ENCODE measurements at regions not wholly inside any gene's neighbourhood (a gene's known extent, or its start where the extent isn't known, plus 50 kb on each side); places are given as distances from the start of the nearest gene placed in this dataset.

DNA sequence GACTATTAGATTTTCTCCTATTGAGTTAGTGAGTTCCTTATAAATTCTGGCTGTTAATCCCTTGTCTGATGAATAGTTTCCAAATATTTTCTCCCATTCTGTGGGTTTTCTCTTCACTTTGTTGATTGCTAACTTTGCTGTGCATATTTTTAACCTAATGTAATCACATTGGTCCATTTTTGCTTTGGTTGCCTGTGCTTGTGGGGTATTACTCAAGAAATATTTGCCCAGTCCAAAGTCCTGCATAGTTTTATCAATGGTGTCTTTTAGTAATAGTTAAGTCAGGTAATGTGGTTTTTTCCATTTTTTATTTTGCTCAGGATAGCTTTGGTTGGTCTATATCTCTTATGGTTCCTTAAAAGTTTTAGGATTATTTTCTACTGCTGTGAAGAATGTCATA lies 490.3 kb downstream of the ARAP2 start:
- H3K4me3 ChIP-seq (ENCODE audit: low read length) = no peak overlapping the region
- DNase-seq (ENCODE audit: low read depth, low spot score) = no peak

- no peak overlapping the region for H3K4me3 ChIP-seq (ENCODE audit: low read length)
- no peak for DNase-seq (ENCODE audit: low read depth, low spot score)
Measured at GRCh38 chr4:35757836-35758235, 486.5 kb downstream of the ARAP2 start.

DNA sequence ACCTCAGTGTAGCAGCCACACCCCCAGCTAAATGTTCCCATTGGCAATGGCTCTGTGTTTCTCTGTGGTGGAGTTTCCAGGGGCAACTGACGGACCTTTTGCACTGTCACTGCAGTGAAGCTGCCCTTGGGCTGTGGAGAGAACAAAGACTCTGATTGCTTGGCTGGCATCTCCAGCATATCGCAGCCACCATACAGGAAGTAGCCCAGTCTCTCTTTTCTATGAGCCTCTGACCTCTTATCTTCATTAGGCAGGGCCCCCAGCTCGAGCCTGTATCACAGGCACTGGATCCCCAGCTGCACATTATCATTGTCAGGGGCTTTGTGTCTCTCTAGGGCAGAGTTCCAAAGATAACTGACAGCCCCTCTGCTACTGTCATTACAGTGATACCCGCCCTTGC lies 483.5 kb downstream of the ARAP2 start:
- no peak for DNase-seq (ENCODE audit: low read depth, low spot score)

DNA sequence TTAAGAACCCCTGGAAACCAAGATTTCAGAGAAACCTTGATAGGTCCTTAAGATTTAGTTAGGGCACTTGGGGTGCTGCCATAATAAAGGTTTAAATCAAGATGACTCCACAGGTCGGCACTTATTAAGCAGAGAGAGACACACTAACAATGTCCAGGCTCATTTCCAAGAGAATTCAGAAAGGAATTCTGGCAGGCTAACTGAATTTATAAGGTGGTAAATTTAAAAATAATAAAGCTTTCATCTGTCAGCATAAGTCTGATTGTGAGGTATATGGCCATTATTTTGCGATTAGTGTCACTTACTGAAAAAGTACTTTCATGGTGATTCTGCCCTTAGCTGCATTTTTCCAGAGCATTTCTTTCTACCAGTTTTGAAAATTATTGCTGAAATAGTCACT lies 472.7 kb downstream of the ARAP2 start:
- H3K4me3 ChIP-seq (ENCODE audit: low read length) = no peak overlapping the region
- no peak for DNase-seq (ENCODE audit: low read depth, low spot score)

More for the DNA sequence above, 483.5 kb downstream of the ARAP2 start:
- no peak overlapping the region for H3K4me3 ChIP-seq (ENCODE audit: low read length)

DNA sequence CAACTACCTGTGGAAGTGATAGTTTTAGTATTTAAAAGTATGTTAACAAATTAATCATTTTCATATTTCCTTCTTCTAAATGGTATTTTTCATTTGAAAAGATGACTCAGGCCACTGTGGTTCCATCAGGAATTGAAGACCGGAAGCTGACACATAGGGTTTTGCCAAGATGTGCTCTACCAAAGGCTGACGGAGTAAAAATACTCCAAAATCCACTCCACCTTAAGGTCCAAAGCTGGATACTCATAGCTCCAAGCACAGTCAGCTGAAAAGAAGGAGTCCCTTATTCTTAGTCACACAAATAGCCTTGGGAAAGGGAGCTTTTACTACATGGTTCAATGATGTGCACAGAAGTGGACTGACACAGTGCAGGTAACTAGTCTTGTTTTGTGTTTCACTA lies 472.0 kb downstream of the ARAP2 start:
- DNase-seq (ENCODE audit: low read depth, low spot score) = no peak
- no peak overlapping the region for H3K4me3 ChIP-seq (ENCODE audit: low read length)

DNA sequence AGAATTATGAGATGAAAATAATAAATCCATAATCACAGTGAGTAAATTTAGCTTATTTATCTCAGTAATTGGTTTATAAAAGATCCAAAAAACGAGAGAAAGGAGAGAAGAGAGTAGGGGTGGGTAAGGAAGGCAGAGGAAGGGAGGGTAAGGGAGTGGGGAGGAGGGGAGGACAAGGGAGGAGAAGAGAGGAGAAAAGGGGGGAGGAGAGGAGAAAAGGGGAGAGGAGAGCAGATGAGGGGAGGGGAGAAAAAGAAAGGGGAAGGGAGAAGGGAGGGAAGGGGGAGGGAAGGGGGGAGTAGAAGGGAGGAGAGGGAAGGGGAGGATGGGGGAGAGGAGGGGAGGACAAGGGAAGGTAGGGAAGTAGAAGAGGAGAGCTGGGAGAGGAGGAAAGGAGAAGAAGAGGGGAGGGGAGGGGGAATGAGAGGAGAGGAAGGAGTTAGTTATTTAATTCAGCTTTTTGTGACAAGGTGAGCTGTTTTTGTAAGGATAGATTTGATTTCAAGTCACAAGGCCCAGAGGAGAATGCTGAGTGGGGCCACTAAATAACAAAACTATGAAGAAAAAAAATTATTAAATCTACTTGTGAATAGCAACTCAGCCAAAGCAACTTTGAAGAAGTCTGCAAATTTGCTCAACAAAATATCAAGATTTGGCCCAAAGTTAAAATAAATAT lies 454.3 kb downstream of the ARAP2 start:
- H3K4me3 ChIP-seq (ENCODE audit: low read length) = no peak overlapping the region
- no peak for DNase-seq (ENCODE audit: low read depth, low spot score)

DNA sequence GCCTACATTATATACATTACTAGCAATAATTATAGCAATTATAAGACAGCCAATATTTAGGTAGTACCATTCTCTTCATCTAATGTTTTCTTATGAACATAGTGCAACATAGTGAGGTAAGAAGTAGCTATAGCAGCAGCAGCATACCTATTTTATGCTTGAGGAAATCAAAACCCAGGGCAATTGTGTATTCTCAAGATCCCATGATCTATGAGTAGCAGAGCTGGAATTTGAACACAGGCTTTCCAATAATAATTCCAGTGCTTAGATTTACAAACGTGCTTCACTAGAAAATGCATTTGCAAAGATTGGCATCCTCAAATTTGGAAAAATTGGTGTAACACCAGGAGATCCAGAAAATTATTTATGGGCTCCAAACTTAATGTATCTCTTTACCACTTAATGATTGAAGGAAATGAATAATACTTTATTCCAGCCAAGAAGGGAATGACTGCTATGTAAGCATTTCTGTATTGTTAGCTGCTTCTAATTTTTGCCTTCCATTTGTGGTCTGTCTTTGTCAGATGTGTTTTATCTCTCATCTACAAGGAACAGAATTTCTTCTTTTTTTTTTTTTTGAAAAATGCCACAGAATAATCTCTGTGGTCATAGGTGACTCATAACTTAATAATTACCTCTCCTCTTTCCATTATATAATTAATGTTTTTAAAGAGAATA lies 451.1 kb downstream of the ARAP2 start:
- no peak for DNase-seq (ENCODE audit: low read depth, low spot score)

GRCh38 chr4:35793766-35794165 lies 450.5 kb downstream of the ARAP2 start:
- H3K4me3 ChIP-seq (ENCODE audit: low read length) = no peak overlapping the region
- DNase-seq (ENCODE audit: low read depth, low spot score) = no peak

More for the DNA sequence above, 451.1 kb downstream of the ARAP2 start:
- no peak overlapping the region for H3K4me3 ChIP-seq (ENCODE audit: low read length)

DNA sequence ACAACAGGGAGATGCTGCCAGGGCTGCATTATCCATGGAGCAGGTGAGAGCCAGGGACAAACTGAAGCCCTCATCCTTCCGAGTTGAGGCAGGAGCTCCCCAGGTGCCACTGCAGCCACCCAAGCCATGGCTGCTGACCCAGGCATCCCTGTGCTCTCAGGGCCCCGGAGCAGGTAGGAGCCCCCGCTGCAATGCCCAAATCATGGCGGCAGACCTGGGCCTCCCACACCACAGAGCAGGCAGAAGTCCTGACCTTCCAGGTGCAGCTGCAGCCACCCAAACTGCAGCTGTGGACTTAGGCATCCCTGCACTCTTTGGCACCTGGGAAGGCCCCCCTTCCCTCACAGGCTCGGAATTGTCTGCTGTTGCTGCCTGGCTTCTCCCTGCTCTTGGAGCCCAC lies 443.6 kb downstream of the ARAP2 start:
- no peak for DNase-seq (ENCODE audit: low read depth, low spot score)
- no peak overlapping the region for H3K4me3 ChIP-seq (ENCODE audit: low read length)

GRCh38 chr4:35802644-35803043 lies 441.7 kb downstream of the ARAP2 start:
- no peak for DNase-seq (ENCODE audit: low read depth, low spot score)
- no peak overlapping the region for H3K4me3 ChIP-seq (ENCODE audit: low read length)

DNA sequence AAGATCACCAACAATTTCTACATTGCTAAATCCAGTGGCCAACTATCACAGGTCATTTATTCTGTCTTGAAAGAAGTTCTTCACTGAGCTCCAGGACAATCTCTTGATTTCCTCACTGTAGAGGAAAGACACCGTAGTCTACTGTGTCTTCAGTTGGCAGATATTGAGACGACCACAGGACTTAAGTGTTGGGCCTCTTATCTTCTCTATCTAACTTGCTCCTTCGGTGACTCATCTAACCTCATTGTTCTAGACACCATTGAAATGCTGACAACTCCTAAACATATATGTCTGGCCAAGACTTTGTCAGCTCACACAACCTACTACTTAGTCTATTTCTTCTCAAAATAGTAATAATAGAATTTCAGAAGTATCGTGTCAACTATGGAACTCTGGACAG lies 425.8 kb downstream of the ARAP2 start:
- no peak overlapping the region for H3K4me3 ChIP-seq (ENCODE audit: low read length)
- DNase-seq (ENCODE audit: low read depth, low spot score) = no peak

- H3K4me3 ChIP-seq (ENCODE audit: low read length) = no peak overlapping the region
- no peak for DNase-seq (ENCODE audit: low read depth, low spot score)
Measured at GRCh38 chr4:35820003-35820402, 424.3 kb downstream of the ARAP2 start.

GRCh38 chr4:35824231-35824630 lies 420.1 kb downstream of the ARAP2 start:
- no peak overlapping the region for H3K4me3 ChIP-seq (ENCODE audit: low read length)
- no peak for DNase-seq (ENCODE audit: low read depth, low spot score)

DNA sequence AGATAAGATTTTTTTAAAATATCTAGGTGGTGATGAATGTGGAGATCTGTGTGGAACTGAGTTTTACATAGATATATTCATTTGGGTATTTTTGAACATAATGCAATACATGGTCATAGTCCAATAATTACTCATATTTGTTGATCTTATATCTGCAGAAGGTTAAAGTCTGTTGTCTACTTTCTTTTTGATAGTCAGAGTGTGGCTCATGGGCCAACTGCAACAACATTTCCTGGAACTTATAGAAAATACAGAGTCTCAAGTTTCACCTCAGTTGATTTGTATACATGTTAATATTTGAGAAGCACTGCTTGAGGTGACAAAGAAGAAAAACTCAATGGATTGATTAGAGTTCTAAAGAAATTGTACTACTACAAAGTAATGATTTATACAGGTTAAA lies 408.4 kb downstream of the ARAP2 start:
- H3K4me3 ChIP-seq (ENCODE audit: low read length) = no peak overlapping the region
- no peak for DNase-seq (ENCODE audit: low read depth, low spot score)

DNA sequence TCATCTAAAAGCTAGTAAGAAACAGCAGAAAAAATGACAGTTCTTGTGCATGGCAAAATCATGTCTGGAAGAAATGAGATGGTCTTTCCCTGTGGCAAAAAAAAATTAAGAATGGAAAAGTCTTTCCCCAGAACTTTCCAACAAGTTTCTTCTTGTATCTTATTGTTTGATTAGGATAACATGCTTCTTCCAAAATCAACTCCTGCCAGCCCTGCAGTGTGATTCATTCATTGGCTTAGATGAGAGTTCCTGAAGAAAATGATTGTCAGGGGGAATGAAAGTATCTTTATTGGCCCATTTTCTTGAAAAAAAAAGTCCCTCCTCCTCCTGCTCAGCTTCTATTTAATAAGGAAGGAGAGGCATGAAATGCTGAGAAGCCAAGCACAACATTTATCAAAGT lies 407.7 kb downstream of the ARAP2 start:
- no peak for DNase-seq (ENCODE audit: low read depth, low spot score)
- H3K4me3 ChIP-seq (ENCODE audit: low read length) = no peak overlapping the region

DNA sequence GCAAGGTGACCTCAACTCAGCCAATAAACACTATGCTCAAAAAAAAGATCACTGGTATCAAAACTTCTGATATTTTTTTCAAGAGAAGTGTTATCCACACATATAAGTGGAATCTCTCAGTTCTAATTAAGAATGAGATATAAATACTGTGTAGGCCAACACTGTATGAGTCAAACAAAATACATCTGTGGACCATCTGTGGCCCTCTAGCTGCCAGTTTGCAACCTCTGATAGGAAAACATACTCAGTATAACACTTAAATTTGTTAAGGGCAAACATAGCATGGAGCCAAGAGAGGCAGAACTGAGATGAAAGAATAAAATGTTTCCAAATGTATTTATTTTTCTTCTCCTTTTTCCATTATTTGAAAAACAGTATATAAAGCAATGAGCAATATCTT lies 377.3 kb downstream of the ARAP2 start:
- DNase-seq (ENCODE audit: low read depth, low spot score) = no peak
- H3K4me3 ChIP-seq (ENCODE audit: low read length) = no peak overlapping the region

DNA sequence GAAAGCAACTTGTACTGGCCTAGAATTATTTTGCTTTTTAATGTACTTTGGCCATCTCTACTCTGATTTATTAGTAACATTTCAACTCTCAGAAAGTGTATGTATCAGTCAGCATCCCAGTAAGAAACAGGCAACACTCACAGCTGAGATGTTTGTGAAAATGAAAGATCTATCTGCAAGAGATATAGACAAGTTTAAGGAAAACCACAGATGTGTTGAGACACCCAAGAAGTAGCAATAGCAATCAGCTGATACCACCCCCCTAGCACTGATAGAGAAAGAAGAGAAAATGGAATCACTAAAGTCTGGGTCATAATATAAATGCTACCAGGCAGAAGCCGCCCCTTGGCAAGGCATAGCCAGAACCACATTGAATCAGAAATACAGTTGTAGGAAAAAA lies 372.0 kb downstream of the ARAP2 start:
- no peak overlapping the region for H3K4me3 ChIP-seq (ENCODE audit: low read length)
- DNase-seq (ENCODE audit: low read depth, low spot score) = no peak

DNA sequence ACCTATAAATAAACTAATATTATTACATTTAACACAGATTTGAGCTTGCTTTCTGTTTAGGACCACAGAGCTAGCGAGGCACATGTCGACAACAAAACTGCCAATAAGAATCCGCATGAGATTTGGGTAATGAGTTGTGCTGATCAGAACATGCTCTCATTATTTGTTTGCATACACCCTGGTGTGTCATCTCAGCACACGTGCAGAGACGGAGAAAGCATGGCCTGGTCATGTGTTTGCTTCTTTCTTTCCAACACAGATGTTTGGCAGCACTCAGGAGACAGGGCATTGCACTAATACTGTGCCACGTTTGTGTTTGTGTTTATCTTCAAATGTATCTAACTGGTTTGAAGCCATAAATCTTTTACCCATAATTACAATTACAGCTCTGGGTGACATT lies 364.8 kb downstream of the ARAP2 start:
- DNase-seq (ENCODE audit: low read depth, low spot score) = no peak
- H3K4me3 ChIP-seq (ENCODE audit: low read length) = no peak overlapping the region

DNA sequence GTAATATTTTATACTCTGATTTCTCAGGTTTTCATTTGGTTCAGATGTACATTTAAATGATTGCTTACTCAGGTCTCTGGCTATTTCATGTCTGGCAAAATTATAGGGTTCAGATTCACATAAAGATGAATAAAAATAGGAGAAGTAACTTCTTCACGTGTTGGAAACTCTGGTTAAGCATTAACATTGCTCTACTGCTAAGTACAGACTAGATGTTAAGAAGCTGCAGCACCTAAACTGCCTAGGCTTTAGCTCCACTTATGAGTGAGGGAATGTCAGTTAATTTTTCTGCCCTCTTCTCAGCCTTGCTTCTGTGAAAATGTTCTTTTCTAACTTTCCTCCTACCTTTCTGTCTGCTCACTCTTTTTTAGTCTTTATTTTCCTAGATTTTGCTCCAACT lies 361.2 kb downstream of the ARAP2 start:
- no peak for DNase-seq (ENCODE audit: low read depth, low spot score)
- no peak overlapping the region for H3K4me3 ChIP-seq (ENCODE audit: low read length)

- no peak overlapping the region for H3K4me3 ChIP-seq (ENCODE audit: low read length)
- DNase-seq (ENCODE audit: low read depth, low spot score) = no peak
Measured at GRCh38 chr4:35884714-35885480, 359.4 kb downstream of the ARAP2 start.
